ENCODE measurements at regions not wholly inside any gene's neighbourhood (a gene's known extent, or its start where the extent isn't known, plus 50 kb on each side); places are given as distances from the start of the nearest gene placed in this dataset.

GRCh38 chr3:31378231-31378630, 154.5 kb upstream of the STT3B start:
- TF ChIP-seq, protein P1, sequence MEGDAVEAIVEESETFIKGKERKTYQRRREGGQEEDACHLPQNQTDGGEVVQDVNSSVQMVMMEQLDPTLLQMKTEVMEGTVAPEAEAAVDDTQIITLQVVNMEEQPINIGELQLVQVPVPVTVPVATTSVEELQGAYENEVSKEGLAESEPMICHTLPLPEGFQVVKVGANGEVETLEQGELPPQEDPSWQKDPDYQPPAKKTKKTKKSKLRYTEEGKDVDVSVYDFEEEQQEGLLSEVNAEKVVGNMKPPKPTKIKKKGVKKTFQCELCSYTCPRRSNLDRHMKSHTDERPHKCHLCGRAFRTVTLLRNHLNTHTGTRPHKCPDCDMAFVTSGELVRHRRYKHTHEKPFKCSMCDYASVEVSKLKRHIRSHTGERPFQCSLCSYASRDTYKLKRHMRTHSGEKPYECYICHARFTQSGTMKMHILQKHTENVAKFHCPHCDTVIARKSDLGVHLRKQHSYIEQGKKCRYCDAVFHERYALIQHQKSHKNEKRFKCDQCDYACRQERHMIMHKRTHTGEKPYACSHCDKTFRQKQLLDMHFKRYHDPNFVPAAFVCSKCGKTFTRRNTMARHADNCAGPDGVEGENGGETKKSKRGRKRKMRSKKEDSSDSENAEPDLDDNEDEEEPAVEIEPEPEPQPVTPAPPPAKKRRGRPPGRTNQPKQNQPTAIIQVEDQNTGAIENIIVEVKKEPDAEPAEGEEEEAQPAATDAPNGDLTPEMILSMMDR (IDR thresholded peaks at IDR 0.05): no peak
- TF ChIP-seq POLR2A (IDR thresholded peaks at IDR 0.05): no peak

All from prostate gland (tissue), 2 donors.